H9 (cell line): ENCODE measurements at regions not wholly inside any gene's neighbourhood (a gene's known extent, or its start where the extent isn't known, plus 50 kb on each side); places are given as distances from the start of the nearest gene placed in this dataset.

Experiments
- DNase-seq: peaks from one replicate; pipeline ENCODE4 v3.0.0-alpha.2; 2017
- H2AFZ ChIP-seq: one replicate; pipeline ENCODE4 v1.6.1; 2013; ENCODE audit warnings: mild to moderate bottlenecking, low read length, control low read depth, moderate library complexity
- H2AK5ac ChIP-seq: 2 replicates; pipeline ENCODE4 v1.6.1; 2013; ENCODE audit warnings: low read length, control low read depth, mixed read lengths; ENCODE audit not compliant: insufficient read length
- H2BK120ac ChIP-seq: one replicate; pipeline ENCODE4 v1.6.1; 2013; ENCODE audit warnings: low read depth, mild to moderate bottlenecking, low read length, control low read depth, inconsistent platforms; ENCODE audit not compliant: poor library complexity, severe bottlenecking
- H2BK12ac ChIP-seq: 2 replicates; pipeline ENCODE4 v1.6.1; 2013; ENCODE audit warnings: low read length, control low read depth, mixed read lengths, low read depth; ENCODE audit not compliant: insufficient read length
- H2BK15ac ChIP-seq: 2 replicates; pipeline ENCODE4 v1.6.1; 2013; ENCODE audit warnings: low read depth, low read length, control low read depth
- H2BK20ac ChIP-seq: one replicate; pipeline ENCODE4 v1.6.1; 2013; ENCODE audit warnings: low read depth, mild to moderate bottlenecking, low read length, control low read depth, inconsistent platforms; ENCODE audit not compliant: poor library complexity, severe bottlenecking
- H2BK5ac ChIP-seq: 2 replicates; pipeline ENCODE4 v1.6.1; 2013; ENCODE audit warnings: low read length, control low read depth, mixed read lengths; ENCODE audit not compliant: insufficient read length
- H3K14ac ChIP-seq: 2 replicates; pipeline ENCODE4 v1.6.1; 2013; ENCODE audit warnings: low read length, control low read depth; ENCODE audit not compliant: insufficient read depth
- H3K18ac ChIP-seq: 2 replicates; pipeline ENCODE4 v1.6.1; 2013; ENCODE audit warnings: low read depth, mild to moderate bottlenecking, mixed read lengths, low read length, control low read depth; ENCODE audit not compliant: insufficient read length
- H3K23ac ChIP-seq: 2 replicates; pipeline ENCODE4 v1.6.1; 2013; ENCODE audit warnings: low read length, control low read depth, mixed read lengths, low read depth; ENCODE audit not compliant: insufficient read length
- H3K23me2 ChIP-seq: 2 replicates; pipeline ENCODE4 v1.6.1; 2013; ENCODE audit warnings: low read depth, mild to moderate bottlenecking, mixed read lengths, low read length, control low read depth; ENCODE audit not compliant: insufficient read length, poor library complexity, severe bottlenecking
- H3K27ac ChIP-seq: 2 replicates; pipeline ENCODE4 v1.5.1; 2013; ENCODE audit warnings: low read length, control low read depth, mixed read lengths, low read depth; ENCODE audit not compliant: insufficient read length
- H3K27me3 ChIP-seq: 2 replicates; pipeline ENCODE4 v1.6.1; 2013; ENCODE audit warnings: low read length, control low read depth, inconsistent platforms; ENCODE audit not compliant: insufficient read depth
- H3K4ac ChIP-seq: 2 replicates; pipeline ENCODE4 v1.6.1; 2013; ENCODE audit warnings: low read depth, mild to moderate bottlenecking, control low read depth, inconsistent platforms, low read length, moderate library complexity
- H3K4me1 ChIP-seq: 2 replicates; pipeline ENCODE4 v1.6.1; 2013; ENCODE audit warnings: low read length, control low read depth, inconsistent platforms; ENCODE audit not compliant: insufficient read depth
- H3K4me2 ChIP-seq: 2 replicates; pipeline ENCODE4 v1.6.1; 2013; ENCODE audit warnings: low read length, control low read depth, mixed read lengths; ENCODE audit not compliant: insufficient read length, insufficient read depth
- H3K56ac ChIP-seq: 2 replicates; pipeline ENCODE4 v1.6.1; 2013; ENCODE audit warnings: low read depth, mild to moderate bottlenecking, mixed read lengths, low read length, control low read depth; ENCODE audit not compliant: insufficient read length
- H3K79me1 ChIP-seq: 2 replicates; pipeline ENCODE4 v1.6.1; 2013; ENCODE audit warnings: low read depth, mild to moderate bottlenecking, moderate library complexity, low read length, control low read depth, inconsistent platforms; ENCODE audit not compliant: insufficient read depth, poor library complexity, severe bottlenecking
- H3K79me2 ChIP-seq: 2 replicates; pipeline ENCODE4 v1.6.1; 2013; ENCODE audit warnings: low read length, control low read depth, inconsistent platforms; ENCODE audit not compliant: insufficient read depth
- H3K9ac ChIP-seq: 2 replicates; pipeline ENCODE4 v1.6.1; 2013; ENCODE audit warnings: low read length, control low read depth, mixed read lengths; ENCODE audit not compliant: insufficient read length; ENCODE audit errors: extremely low read depth
- H3K9me3 ChIP-seq: one replicate; pipeline ENCODE4 v1.6.1; 2013; ENCODE audit warnings: low read depth, low read length, inconsistent platforms; ENCODE audit not compliant: control insufficient read depth
- H3T11ph ChIP-seq: one replicate; pipeline ENCODE4 v1.6.1; 2013; ENCODE audit warnings: mild to moderate bottlenecking, low read length, control low read depth, inconsistent platforms
- H4K20me1 ChIP-seq: one replicate; pipeline ENCODE4 v1.6.1; 2013; ENCODE audit not compliant: control insufficient read depth, insufficient read length, insufficient read depth
- H4K5ac ChIP-seq: 2 replicates; pipeline ENCODE4 v1.6.1; 2013; ENCODE audit warnings: low read depth, mild to moderate bottlenecking, mixed read lengths, low read length, control low read depth; ENCODE audit not compliant: insufficient read length
- H4K8ac ChIP-seq: replicated peaks from 2 replicates; pipeline ENCODE4 v1.6.1; 2013; ENCODE audit warnings: low read length, control low read depth, mixed read lengths, low read depth; ENCODE audit not compliant: insufficient read length
- H4K91ac ChIP-seq: 2 replicates; pipeline ENCODE4 v1.6.1; 2013; ENCODE audit warnings: low read depth, mild to moderate bottlenecking, moderate library complexity, mixed read lengths, low read length, control low read depth; ENCODE audit not compliant: insufficient read length
- H3K27ac Mint-ChIP-seq, 3 experiments: 2 replicates in 2 of 3; 3 replicates in 1 of 3; pipeline ENCODE4 v1.8.0; 2020 to 2021; ENCODE audit warnings: mixed read lengths in 3 of 3, mild to moderate bottlenecking in 1 of 3, moderate library complexity in 1 of 3
- H3K27me3 Mint-ChIP-seq: 2 replicates; pipeline ENCODE4 v1.8.0; 2021; ENCODE audit warnings: low read depth, mild to moderate bottlenecking, moderate library complexity, mixed read lengths
- H3K36me3 Mint-ChIP-seq, 3 experiments: 2 replicates in 2 of 3; 3 replicates in 1 of 3; pipeline ENCODE4 v1.8.0; 2020 to 2021; ENCODE audit warnings: low read depth in 3 of 3, mixed read lengths in 3 of 3; ENCODE audit not compliant: insufficient read depth in 1 of 3
- H3K4me1 Mint-ChIP-seq, 2 experiments: 2 replicates each; pipeline ENCODE4 v1.8.0; 2020; ENCODE audit warnings: mixed read lengths in 2 of 2
- H3K4me3 Mint-ChIP-seq, 2 experiments: 2 replicates in 1 of 2; 3 replicates in 1 of 2; pipeline ENCODE4 v1.8.0; 2020 to 2021; ENCODE audit warnings: mild to moderate bottlenecking in 2 of 2, mixed read lengths in 2 of 2, moderate library complexity in 1 of 2
- H3K9me3 Mint-ChIP-seq, 2 experiments: 2 replicates in 1 of 2; 3 replicates in 1 of 2; pipeline ENCODE4 v1.8.0; 2020; ENCODE audit warnings: mild to moderate bottlenecking in 2 of 2, mixed read lengths in 2 of 2, moderate library complexity in 1 of 2
- WGBS: extraction: QIAGEN DNeasy Blood & Tissue Kit; methylation state at CpG from one replicate; pipeline ENCODE4 v1.1.7; 2013; ENCODE audit warnings: missing lambda C conversion rate, low lambda C conversion rate, mixed read lengths; ENCODE audit not compliant: insufficient read length; ENCODE audit errors: extremely low coverage; 5-methylcytosine and 5-hydroxymethylcytosine counted together
- TF ChIP-seq, protein P1 (sequence below): fragments of 200-600 bp; sonication (generic); conservative IDR thresholded peaks from 3 replicates; pipeline ENCODE4 v1.8.0; 2021; ENCODE audit warnings: antibody characterized with exemption, mild to moderate bottlenecking

DNA sequence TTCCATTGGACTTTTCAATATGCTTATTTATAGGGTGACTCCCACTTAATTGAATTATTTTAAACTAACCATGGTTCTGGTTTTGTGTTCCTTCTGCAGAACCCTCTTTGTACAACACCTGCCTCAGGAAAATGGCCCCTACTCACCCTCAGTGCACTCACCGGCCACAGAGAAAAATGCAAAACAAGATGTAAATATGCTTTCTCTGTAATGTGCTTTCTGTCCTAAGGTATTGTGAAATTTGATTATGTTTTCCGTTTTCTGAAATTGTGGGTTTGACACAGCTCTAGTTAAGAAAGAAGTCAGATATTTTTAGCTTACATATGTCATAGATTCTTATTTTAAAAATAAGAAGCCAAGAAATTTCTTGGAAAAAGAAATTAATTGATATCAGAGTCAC, 357.7 kb upstream of the SMIM21 start:
- TF ChIP-seq, protein P1, sequence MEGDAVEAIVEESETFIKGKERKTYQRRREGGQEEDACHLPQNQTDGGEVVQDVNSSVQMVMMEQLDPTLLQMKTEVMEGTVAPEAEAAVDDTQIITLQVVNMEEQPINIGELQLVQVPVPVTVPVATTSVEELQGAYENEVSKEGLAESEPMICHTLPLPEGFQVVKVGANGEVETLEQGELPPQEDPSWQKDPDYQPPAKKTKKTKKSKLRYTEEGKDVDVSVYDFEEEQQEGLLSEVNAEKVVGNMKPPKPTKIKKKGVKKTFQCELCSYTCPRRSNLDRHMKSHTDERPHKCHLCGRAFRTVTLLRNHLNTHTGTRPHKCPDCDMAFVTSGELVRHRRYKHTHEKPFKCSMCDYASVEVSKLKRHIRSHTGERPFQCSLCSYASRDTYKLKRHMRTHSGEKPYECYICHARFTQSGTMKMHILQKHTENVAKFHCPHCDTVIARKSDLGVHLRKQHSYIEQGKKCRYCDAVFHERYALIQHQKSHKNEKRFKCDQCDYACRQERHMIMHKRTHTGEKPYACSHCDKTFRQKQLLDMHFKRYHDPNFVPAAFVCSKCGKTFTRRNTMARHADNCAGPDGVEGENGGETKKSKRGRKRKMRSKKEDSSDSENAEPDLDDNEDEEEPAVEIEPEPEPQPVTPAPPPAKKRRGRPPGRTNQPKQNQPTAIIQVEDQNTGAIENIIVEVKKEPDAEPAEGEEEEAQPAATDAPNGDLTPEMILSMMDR: no peak
- Mint-ChIP-seq H3K27me3 (no peaks in the 10 kb centered on the region), H3K9me3 (peaks cover 0 to 1% of the 10 kb centered on the region in 2 experiments; a peak in 1 of 5 replicates), H3K4me3 (no peak overlapping the region), H3K4me1 (peaks cover 2 to 12% of the 10 kb centered on the region in 2 experiments; a peak in 3 of 4 replicates), H3K27ac (no peak overlapping the region), H3K36me3 (no peaks in the 10 kb centered on the region)
- H3K18ac ChIP-seq: no peak overlapping the region
- no peak overlapping the region for H3K14ac ChIP-seq
- H3K23me2 ChIP-seq: no peaks in the 10 kb centered on the region
- H2BK15ac ChIP-seq: no peak overlapping the region
- H4K8ac ChIP-seq: no peak overlapping the region
- H2BK20ac ChIP-seq: no peak overlapping the region
- H3K9ac ChIP-seq: no peak overlapping the region
- H3T11ph ChIP-seq: no peak overlapping the region
- DNase-seq: no peak
- no peak overlapping the region for H4K91ac ChIP-seq
- no CpG with 5 or more reads among the region's 2 CpGs for WGBS
- H3K79me1 ChIP-seq: no peaks in the 10 kb centered on the region
- no peak overlapping the region for H2AFZ ChIP-seq
- no peak overlapping the region for H3K4ac ChIP-seq
- H3K27me3 ChIP-seq: no peaks in the 10 kb centered on the region
- H4K5ac ChIP-seq: no peak overlapping the region
- H2AK5ac ChIP-seq: no peak overlapping the region
- no peaks in the 10 kb centered on the region for H3K9me3 ChIP-seq
- no peak overlapping the region for H3K56ac ChIP-seq
- H2BK120ac ChIP-seq: no peak overlapping the region
- H3K4me1 ChIP-seq: no peaks in the 10 kb centered on the region
- no peak overlapping the region for H3K4me2 ChIP-seq
- H2BK12ac ChIP-seq: no peak overlapping the region
- no peak overlapping the region for H3K27ac ChIP-seq
- no peaks in the 10 kb centered on the region for H3K79me2 ChIP-seq
- no peak overlapping the region for H2BK5ac ChIP-seq
- H3K23ac ChIP-seq: no peak overlapping the region
- H4K20me1 ChIP-seq: no peaks in the 10 kb centered on the region
